ENCODE measurements at regions not wholly inside any gene's neighbourhood (a gene's known extent, or its start where the extent isn't known, plus 50 kb on each side); places are given as distances from the start of the nearest gene placed in this dataset.

GRCh38 chr15:87732976-87733375, 523.6 kb downstream of the NTRK3 start:
- TF ChIP-seq CTCF (conservative IDR thresholded peaks at IDR 0.05 in 1 of 2, IDR thresholded peaks at IDR 0.05 in 1 of 2; ENCODE audit: extremely low read depth in 1 of 2, insufficient read depth in 1 of 2, low read depth in 1 of 2, low read length in 2 of 2): no peak
- TF ChIP-seq EZH2 (IDR thresholded peaks at IDR 0.05; ENCODE audit: borderline replicate concordance, low read length): no peak

Data from mammary epithelial cell (primary cell).